ENCODE measurements at regions not wholly inside any gene's neighbourhood (a gene's known extent, or its start where the extent isn't known, plus 50 kb on each side); places are given as distances from the start of the nearest gene placed in this dataset.

- TF ChIP-seq HDGF (IDR thresholded peaks at IDR 0.05; ENCODE audit: borderline replicate concordance) (no peak), ARNT (IDR thresholded peaks at IDR 0.05) (no peak), LEF1 (IDR thresholded peaks at IDR 0.05; ENCODE audit: borderline replicate concordance) (no peak), TARDBP (IDR thresholded peaks at IDR 0.05) (no peak), SP1 (IDR thresholded peaks at IDR 0.05) (no peak), NFRKB (IDR thresholded peaks at IDR 0.05) (no peak), BHLHE40 (IDR thresholded peaks at IDR 0.05; ENCODE audit: borderline replicate concordance) (no peak), FOXK2 (IDR thresholded peaks at IDR 0.05) (no peak), PKNOX1 (IDR thresholded peaks at IDR 0.05) (no peak), L3MBTL2 (conservative IDR thresholded peaks at IDR 0.05) (no peak), FOXA1 (IDR thresholded peaks at IDR 0.05) (no peak), CTBP1 (IDR thresholded peaks at IDR 0.05; ENCODE audit: borderline replicate concordance) (no peak)
Measured at GRCh38 chr7:155959894-155960293, 147.6 kb upstream of the SHH start.
